GM19023 (cell line): ENCODE measurements at regions not wholly inside any gene's neighbourhood (a gene's known extent, or its start where the extent isn't known, plus 50 kb on each side); places are given as distances from the start of the nearest gene placed in this dataset.
"Not testable (repeated sequence)": the region's sequence is repeated elsewhere in the genome, so short reads cannot be mapped to it uniquely, and the experiment has no call there.

ENCODE experiments used
- ATAC-seq: cut with Tn5 transposase; IDR thresholded peaks from one replicate; pipeline ENCODE4 v1.9.1; 2021; ENCODE audit warnings: mild to moderate bottlenecking, moderate library complexity; ENCODE audit not compliant: unreplicated experiment

GRCh38 chr9:63813391-63814021, 1471.5 kb downstream of the FOXD4L5 start:
- ATAC-seq: not testable (repeated sequence)

GRCh38 chr9:63812822-63813221, 1472.2 kb downstream of the FOXD4L5 start:
- ATAC-seq: peak; percentile 46

- ATAC-seq: not testable (repeated sequence)
Observed at GRCh38 chr9:63804205-63804604, 1480.8 kb downstream of the FOXD4L5 start.

- not testable (repeated sequence) for ATAC-seq
Observed at GRCh38 chr9:63794081-63794685, 1490.8 kb downstream of the FOXD4L5 start.

GRCh38 chr9:63787454-63787853, 1497.6 kb downstream of the FOXD4L5 start:
- ATAC-seq: not testable (repeated sequence)

- not testable (repeated sequence) for ATAC-seq
Observed at GRCh38 chr9:63785059-63785458, 1500.0 kb downstream of the FOXD4L5 start.

GRCh38 chr9:63784421-63784820, 1500.6 kb downstream of the FOXD4L5 start:
- not testable (repeated sequence) for ATAC-seq

GRCh38 chr9:63781817-63782439, 1503.1 kb downstream of the FOXD4L5 start:
- ATAC-seq: peak; percentile 23

GRCh38 chr9:63781390-63781789, 1503.6 kb downstream of the FOXD4L5 start:
- peak; percentile 100 for ATAC-seq

GRCh38 chr9:63776220-63776619, 1508.8 kb downstream of the FOXD4L5 start:
- ATAC-seq: not testable (repeated sequence)

- not testable (repeated sequence) for ATAC-seq
Observed at GRCh38 chr9:63775092-63775426, 1510.0 kb downstream of the FOXD4L5 start.

GRCh38 chr9:63774369-63775091, 1510.5 kb downstream of the FOXD4L5 start:
- not testable (repeated sequence) for ATAC-seq

GRCh38 chr9:63762230-63762629, 1522.8 kb downstream of the FOXD4L5 start:
- ATAC-seq: not testable (repeated sequence)

- not testable (repeated sequence) for ATAC-seq
Observed at GRCh38 chr9:63729021-63729420, 1556.0 kb downstream of the FOXD4L5 start.

- no peak for ATAC-seq
Observed at GRCh38 chr9:63728287-63728686, 1556.7 kb downstream of the FOXD4L5 start.

GRCh38 chr9:63708285-63708684, 1576.7 kb downstream of the FOXD4L5 start:
- not testable (repeated sequence) for ATAC-seq

GRCh38 chr9:63704456-63704855, 1580.6 kb downstream of the FOXD4L5 start:
- not testable (repeated sequence) for ATAC-seq

- not testable (repeated sequence) for ATAC-seq
Observed at GRCh38 chr9:63703670-63704069, 1581.3 kb downstream of the FOXD4L5 start.

- ATAC-seq: not testable (repeated sequence)
Observed at GRCh38 chr9:63703138-63703665, 1581.8 kb downstream of the FOXD4L5 start.
